SK-N-SH (cell line): ENCODE measurements at regions not wholly inside any gene's neighbourhood (a gene's known extent, or its start where the extent isn't known, plus 50 kb on each side); places are given as distances from the start of the nearest gene placed in this dataset.

Experiments used
- CTCF ChIA-PET: fragments of 300-600, 350-600 bp; formaldehyde crosslinking; extraction: SDS; loops from one replicate; lab custom pipeline; 2021; lab: Yijun Ruan, JAX
- POLR2A ChIA-PET: fragments of 350-600 bp; sonication (Branson Sonifier 250); formaldehyde crosslinking; extraction: SDS; loops from one replicate; lab custom pipeline; 2020; ENCODE audit warnings: antibody characterized with exemption, inconsistent platforms; lab: Yijun Ruan, JAX
- DNase-seq: peaks from one replicate; pipeline ENCODE4 v3.0.0; 2012
- H2AFZ ChIP-seq: fragments of 200-600 bp; sonication (generic); 2 replicates; pipeline ENCODE4 v1.8.1; 2016; ENCODE audit warnings: antibody characterized with exemption, mild to moderate bottlenecking, low read depth
- H3F3A ChIP-seq: fragments of 200-600 bp; sonication (generic); replicated peaks from 2 replicates; pipeline ENCODE3; 2016; ENCODE audit warnings: antibody characterized with exemption, mild to moderate bottlenecking; ENCODE audit not compliant: insufficient read depth
- H3K27ac ChIP-seq, 2 experiments: fragments of 200-500 bp in 1 of 2; fragments of 200-600 bp in 1 of 2; sonication (Bioruptor generic) in 1 of 2; sonication (generic), shearing (Covaris generic) in 1 of 2; 2 replicates each; pipeline versions ENCODE4 v1.5.1 to v1.6.1; 2014 to 2016; ENCODE audit warnings: low read depth in 2 of 2, inconsistent platforms in 1 of 2, low read length in 1 of 2, mild to moderate bottlenecking in 1 of 2, mixed read lengths in 1 of 2
- H3K27me3 ChIP-seq: fragments of 200-600 bp; sonication (generic), shearing (Covaris generic); 2 replicates; pipeline ENCODE4 v1.6.1; 2016; ENCODE audit warnings: mixed run types; ENCODE audit not compliant: insufficient read depth
- H3K36me3 ChIP-seq, 2 experiments: fragments of 200-500 bp in 1 of 2; fragments of 200-600 bp in 1 of 2; sonication (Bioruptor generic) in 1 of 2; sonication (generic) in 1 of 2; replicated peaks in 1 of 2; 2 replicates each; pipeline versions ENCODE3 to v1.5.1; 2014 to 2016; ENCODE audit warnings: low read length in 1 of 2, mild to moderate bottlenecking in 1 of 2; ENCODE audit not compliant: insufficient read depth in 2 of 2, control insufficient read depth in 1 of 2
- H3K4me1 ChIP-seq, 2 experiments: fragments of 200-500 bp in 1 of 2; fragments of 200-600 bp in 1 of 2; sonication (Bioruptor generic) in 1 of 2; sonication (generic), shearing (Covaris generic) in 1 of 2; 2 replicates each; pipeline versions ENCODE4 v1.5.1 to v1.6.1; 2014 to 2016; ENCODE audit warnings: low read depth in 1 of 2, low read length in 1 of 2, mixed run types in 1 of 2; ENCODE audit not compliant: insufficient read depth in 2 of 2, control insufficient read depth in 1 of 2
- H3K4me2 ChIP-seq: fragments of 200-600 bp; sonication (generic), shearing (Covaris generic); 2 replicates; pipeline ENCODE4 v1.6.1; 2017; ENCODE audit warnings: mixed run types
- H3K4me3 ChIP-seq, 2 experiments: fragments of 200-500 bp in 1 of 2; fragments of 200-600 bp in 1 of 2; sonication (Bioruptor generic) in 1 of 2; sonication (generic), shearing (Covaris generic) in 1 of 2; 2 replicates each; pipeline versions ENCODE4 v1.5.1 to v1.8.1; 2014 to 2016; ENCODE audit warnings: low read depth in 2 of 2, inconsistent platforms in 1 of 2, low read length in 1 of 2, mild to moderate bottlenecking in 1 of 2, mixed read lengths in 1 of 2, moderate library complexity in 1 of 2
- H3K79me2 ChIP-seq: fragments of 200-600 bp; sonication (generic); 2 replicates; pipeline ENCODE4 v1.8.1; 2017; ENCODE audit warnings: mild to moderate bottlenecking; ENCODE audit not compliant: insufficient read depth
- H3K9ac ChIP-seq: fragments of 200-600 bp; sonication (generic); 2 replicates; pipeline ENCODE4 v1.6.1; 2017; ENCODE audit warnings: mixed run types
- H3K9me2 ChIP-seq: fragments of 200-600 bp; sonication (generic); 2 replicates; pipeline ENCODE4 v1.6.1; 2017; ENCODE audit warnings: mixed run types
- H3K9me3 ChIP-seq: fragments of 200-600 bp; sonication (generic); 2 replicates; pipeline ENCODE4 v1.6.1; 2017; ENCODE audit warnings: mixed run types, mild to moderate bottlenecking, moderate library complexity
- H4K20me1 ChIP-seq: fragments of 200-600 bp; sonication (generic); 2 replicates; pipeline ENCODE4 v1.6.1; 2017; ENCODE audit warnings: mild to moderate bottlenecking, mixed run types; ENCODE audit not compliant: insufficient read depth
- CHD2 ChIP-seq: fragments of 150-350 bp; IDR thresholded peaks from 2 replicates; pipeline ENCODE4 v1.6.1; 2018; ENCODE audit warnings: low read length; ENCODE audit not compliant: partially characterized antibody
- CTCF ChIP-seq: fragments of 200-600 bp; sonication (generic); IDR thresholded peaks from 2 replicates; pipeline ENCODE4 v1.6.1; 2017; ENCODE audit warnings: antibody characterized with exemption, mild to moderate bottlenecking, moderate library complexity
- ELF1 ChIP-seq: IDR thresholded peaks from 2 replicates; pipeline ENCODE4 v1.4.0; 2012
- EP300 ChIP-seq, 2 experiments: IDR thresholded peaks; 2 replicates each; pipeline versions ENCODE4 v1.4.0 to v1.6.1; 2012; ENCODE audit warnings: borderline replicate concordance in 1 of 2, low read depth in 1 of 2, low read length in 1 of 2
- FOSL2 ChIP-seq: IDR thresholded peaks from 2 replicates; pipeline ENCODE4 v1.4.0; 2012; ENCODE audit warnings: low read depth, mild to moderate bottlenecking, moderate library complexity, borderline replicate concordance
- FOXM1 ChIP-seq: IDR thresholded peaks from 2 replicates; pipeline ENCODE4 v1.4.0; 2012; ENCODE audit warnings: low read depth, mild to moderate bottlenecking
- GABPA ChIP-seq: IDR thresholded peaks from 2 replicates; pipeline ENCODE4 v1.4.0; 2012; ENCODE audit warnings: low read depth, mild to moderate bottlenecking
- GATA2 ChIP-seq: sonication (generic); formaldehyde crosslinking; IDR thresholded peaks from 2 replicates; pipeline ENCODE4 v1.5.0; 2020; ENCODE audit warnings: mild to moderate bottlenecking, missing genetic modification reagents
- IRF3 ChIP-seq: fragments of 150-350 bp; IDR thresholded peaks from 2 replicates; pipeline ENCODE4 v1.6.1; 2016; ENCODE audit warnings: mild to moderate bottlenecking, low read depth, low read length
- MXI1 ChIP-seq: IDR thresholded peaks from 2 replicates; pipeline ENCODE4 v1.6.1; 2012; ENCODE audit warnings: mild to moderate bottlenecking, low read depth, low read length, improper control_type of control experiment
- NRF1 ChIP-seq: IDR thresholded peaks from 2 replicates; pipeline ENCODE4 v1.6.1; 2012; ENCODE audit warnings: low read depth, mild to moderate bottlenecking, low read length
- POLR2AphosphoS5 ChIP-seq: IDR thresholded peaks from 2 replicates; pipeline ENCODE4 v1.6.1; 2012; ENCODE audit warnings: low read depth, low read length
- RAD21 ChIP-seq: IDR thresholded peaks from 2 replicates; pipeline ENCODE4 v1.6.1; 2012; ENCODE audit warnings: mild to moderate bottlenecking, low read length
- RFX5 ChIP-seq: IDR thresholded peaks from 2 replicates; pipeline ENCODE4 v1.6.1; 2012; ENCODE audit warnings: mild to moderate bottlenecking, improper control_type of control experiment, low read length
- RXRA ChIP-seq: IDR thresholded peaks from 2 replicates; pipeline ENCODE4 v1.4.0; 2012; ENCODE audit warnings: low read depth, mild to moderate bottlenecking, borderline replicate concordance
- SIN3A ChIP-seq: IDR thresholded peaks from 2 replicates; pipeline ENCODE4 v1.6.1; 2012; ENCODE audit warnings: low read depth, mild to moderate bottlenecking, low read length, moderate library complexity, borderline replicate concordance
- TCF12 ChIP-seq: IDR thresholded peaks from 2 replicates; pipeline ENCODE4 v1.4.0; 2012
- TEAD4 ChIP-seq: IDR thresholded peaks from 2 replicates; pipeline ENCODE4 v1.4.0; 2012; ENCODE audit warnings: mild to moderate bottlenecking, borderline replicate concordance; ENCODE audit not compliant: insufficient read depth
- USF2 ChIP-seq: fragments of 150-350 bp; IDR thresholded peaks from 2 replicates; pipeline ENCODE4 v1.6.1; 2017; ENCODE audit warnings: antibody characterized with exemption, low read length, low read depth, borderline replicate concordance
- YY1 ChIP-seq: IDR thresholded peaks from 2 replicates; pipeline ENCODE4 v1.4.0; 2012; ENCODE audit warnings: low read depth, mild to moderate bottlenecking
- WGBS: methylation state at CpG from one replicate; pipeline ENCODE4 v1.1.6; 2017; ENCODE audit warnings: low lambda C conversion rate; 5-methylcytosine and 5-hydroxymethylcytosine counted together
- TF ChIP-seq, protein P1 (sequence below): IDR thresholded peaks from 2 replicates; pipeline ENCODE4 v1.4.0; 2012; ENCODE audit warnings: low read depth, borderline replicate concordance

DNA sequence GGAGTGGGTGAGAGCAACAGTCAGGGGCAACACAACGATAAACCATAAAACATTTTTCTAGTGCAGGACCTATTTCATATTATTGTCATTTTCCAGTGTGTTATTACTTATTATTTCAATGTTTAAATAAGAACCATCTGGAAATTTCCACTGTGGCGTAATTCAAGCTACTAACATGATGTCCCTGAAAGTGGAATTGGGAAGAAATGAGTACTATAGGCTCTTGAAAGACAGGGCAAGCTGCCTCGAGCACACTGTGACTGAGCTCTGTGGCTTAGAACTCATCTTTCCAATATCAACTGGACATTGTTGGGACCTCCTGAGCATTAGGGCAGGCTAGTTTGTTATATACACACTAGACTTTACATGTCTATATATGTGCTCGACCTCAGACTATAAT is 182.9 kb upstream of the RIOK2 start:
- no peak for TF ChIP-seq RFX5
- no peak for TF ChIP-seq FOSL2
- no peak for TF ChIP-seq GATA2 (CRISPR knock-in tag)
- TF ChIP-seq CTCF, result no peak
- TF ChIP-seq, protein P1, sequence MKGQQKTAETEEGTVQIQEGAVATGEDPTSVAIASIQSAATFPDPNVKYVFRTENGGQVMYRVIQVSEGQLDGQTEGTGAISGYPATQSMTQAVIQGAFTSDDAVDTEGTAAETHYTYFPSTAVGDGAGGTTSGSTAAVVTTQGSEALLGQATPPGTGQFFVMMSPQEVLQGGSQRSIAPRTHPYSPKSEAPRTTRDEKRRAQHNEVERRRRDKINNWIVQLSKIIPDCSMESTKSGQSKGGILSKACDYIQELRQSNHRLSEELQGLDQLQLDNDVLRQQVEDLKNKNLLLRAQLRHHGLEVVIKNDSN, result no peak
- TF ChIP-seq USF2, result no peak
- TF ChIP-seq POLR2AphosphoS5, result no peak
- no peak for TF ChIP-seq MXI1
- no peak for TF ChIP-seq NRF1
- no peak for TF ChIP-seq RAD21
- TF ChIP-seq TCF12, result no peak
- TF ChIP-seq YY1, result no peak
- CTCF ChIA-PET, result no interaction called here
- 40% methylated on average over 4 of the region's 4 CpGs for WGBS

DNA sequence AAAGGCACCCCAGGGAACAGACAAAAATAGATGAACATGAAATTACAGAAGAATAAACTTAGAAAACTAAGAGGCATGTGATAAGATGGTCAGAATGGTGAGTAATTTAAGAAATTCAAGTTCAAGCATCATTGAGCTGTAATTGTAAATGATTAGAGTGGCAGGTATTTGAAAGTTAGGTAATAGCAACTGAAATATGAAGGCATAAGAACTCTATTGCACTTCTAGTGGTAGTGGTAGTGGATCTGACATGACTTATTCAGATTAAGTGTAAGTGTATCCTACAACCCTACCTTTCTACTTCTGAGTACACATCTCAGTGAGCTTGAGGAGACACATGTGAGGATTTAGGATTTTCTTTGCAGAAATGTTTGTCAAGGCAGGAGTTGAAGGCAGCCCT is 192.9 kb upstream of the RIOK2 start:
- ChIA-PET CTCF (no interaction called here), POLR2A (no interaction called here)
- no peaks in the 10 kb centered on the region for H3K9me3 ChIP-seq
- TF ChIP-seq CHD2 (no peak), RAD21 (no peak), MXI1 (no peak), ELF1 (no peak), SIN3A (no peak), RXRA (no peak), EP300 (IDR thresholded peaks at IDR 0.05; ENCODE audit: borderline replicate concordance in 1 of 2, low read depth in 1 of 2, low read length in 1 of 2) (no peak), CTCF (no peak), FOXM1 (no peak), GABPA (no peak), USF2 (no peak), IRF3 (no peak), TEAD4 (no peak)
- TF ChIP-seq, protein P1, result no peak

More for the DNA sequence above, 182.9 kb upstream of the RIOK2 start:
- Histone ChIP-seq H3F3A (no peaks in the 10 kb centered on the region), H3K4me2 (no peak overlapping the region), H3K9ac (no peak overlapping the region), H3K4me1 (no peaks in the 10 kb centered on the region), H3K79me2 (no peaks in the 10 kb centered on the region), H4K20me1 (no peaks in the 10 kb centered on the region), H2AFZ (no peak overlapping the region), H3K9me2 (no peaks in the 10 kb centered on the region), H3K27me3 (no peaks in the 10 kb centered on the region), H3K9me3 (no peaks in the 10 kb centered on the region), H3K36me3 (no peaks in the 10 kb centered on the region), H3K27ac (no peak overlapping the region), H3K4me3 (no peak overlapping the region)
- POLR2A ChIA-PET, result no interaction called here
- no peak for DNase-seq

More for the DNA sequence above, 192.9 kb upstream of the RIOK2 start:
- no peaks in the 10 kb centered on the region for H3K9me2 ChIP-seq
- no peak overlapping the region for H3K4me3 ChIP-seq
- DNase-seq, result no peak
- H4K20me1 ChIP-seq, result no peaks in the 10 kb centered on the region
- H2AFZ ChIP-seq, result no peak overlapping the region
- no peak overlapping the region for H3K27ac ChIP-seq
- no peak overlapping the region for H3K4me2 ChIP-seq
- no peaks in the 10 kb centered on the region for H3F3A ChIP-seq
- H3K36me3 ChIP-seq, result no peaks in the 10 kb centered on the region
- H3K4me1 ChIP-seq, result no peaks in the 10 kb centered on the region
- no peak overlapping the region for H3K9ac ChIP-seq
- no peaks in the 10 kb centered on the region for H3K27me3 ChIP-seq
- no peaks in the 10 kb centered on the region for H3K79me2 ChIP-seq
